NCI-H748 treated with DMSO at 0.1 percent for 48 hours (cell line): ENCODE measurements at regions not wholly inside any gene's neighbourhood (a gene's known extent, or its start where the extent isn't known, plus 50 kb on each side); places are given as distances from the start of the nearest gene placed in this dataset.

ENCODE experiments used
- DNase-seq: peaks from one replicate; lab custom pipeline; 2025; lab: John Stamatoyannopoulos, UW

- no peak for DNase-seq
Measured at GRCh38 chr18:78742218-78742745, 237.3 kb upstream of the SALL3 start.

DNA sequence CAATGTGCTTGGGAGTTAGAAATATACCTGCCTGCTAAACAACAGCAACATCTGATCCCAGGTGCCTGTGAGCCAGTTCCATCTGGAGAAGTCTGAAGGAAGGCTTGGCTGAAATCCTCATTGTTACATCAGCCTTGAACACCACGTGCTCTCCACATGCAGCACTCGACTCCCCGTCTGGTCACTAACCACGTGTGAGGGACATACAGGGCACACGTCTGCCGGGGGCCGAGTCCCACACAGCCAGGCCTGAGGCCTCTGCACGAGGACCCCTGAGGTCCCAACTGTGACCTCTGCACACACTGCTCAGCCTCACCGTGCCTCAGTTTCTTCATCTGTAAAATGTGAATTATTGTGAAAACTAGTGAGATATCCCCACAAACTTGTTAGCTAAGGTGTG, 236.5 kb upstream of the SALL3 start:
- DNase-seq: no peak

DNA sequence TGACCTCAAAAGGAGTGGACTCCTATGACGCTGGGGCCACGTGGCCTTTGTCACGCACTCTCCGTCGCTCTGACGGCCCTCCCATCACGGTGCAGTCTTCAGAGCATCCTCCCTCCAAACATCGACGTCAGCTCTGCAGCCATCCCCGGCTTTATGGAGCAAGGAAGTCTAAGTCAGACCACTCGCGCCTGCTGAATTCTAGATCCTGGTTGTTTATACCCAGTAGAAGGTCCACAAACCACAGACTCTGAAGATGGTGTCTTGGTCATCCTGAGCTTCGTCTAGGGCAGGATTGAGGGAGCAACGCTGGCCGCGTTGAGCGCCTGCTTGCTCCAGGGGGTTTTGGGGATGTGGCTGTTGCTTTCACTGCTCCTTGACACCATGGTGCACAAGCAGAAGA, 228.0 kb upstream of the SALL3 start:
- DNase-seq: no peak

DNA sequence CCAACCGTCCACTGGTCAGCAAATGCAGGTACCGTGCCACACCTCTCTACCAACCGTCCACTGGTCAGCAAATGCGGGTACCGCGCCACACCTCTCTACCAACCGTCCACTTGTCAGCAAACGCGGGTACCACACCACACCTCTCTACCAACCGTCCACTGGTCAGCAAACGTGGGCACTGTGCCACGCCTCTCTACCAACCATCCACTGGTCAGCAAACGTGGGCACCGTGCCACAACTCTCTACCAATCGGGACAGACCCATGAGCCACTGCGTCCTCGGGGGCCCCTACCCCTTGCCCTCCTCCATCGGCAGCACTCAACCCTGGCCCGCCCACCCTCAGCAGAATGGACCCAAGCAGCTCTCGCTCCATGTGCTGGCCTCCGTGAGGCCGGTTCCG, 226.4 kb upstream of the SALL3 start:
- DNase-seq: no peak

- no peak for DNase-seq
Measured at GRCh38 chr18:78754311-78755043, 225.1 kb upstream of the SALL3 start.

GRCh38 chr18:78757014-78757413, 222.6 kb upstream of the SALL3 start:
- DNase-seq: no peak

DNA sequence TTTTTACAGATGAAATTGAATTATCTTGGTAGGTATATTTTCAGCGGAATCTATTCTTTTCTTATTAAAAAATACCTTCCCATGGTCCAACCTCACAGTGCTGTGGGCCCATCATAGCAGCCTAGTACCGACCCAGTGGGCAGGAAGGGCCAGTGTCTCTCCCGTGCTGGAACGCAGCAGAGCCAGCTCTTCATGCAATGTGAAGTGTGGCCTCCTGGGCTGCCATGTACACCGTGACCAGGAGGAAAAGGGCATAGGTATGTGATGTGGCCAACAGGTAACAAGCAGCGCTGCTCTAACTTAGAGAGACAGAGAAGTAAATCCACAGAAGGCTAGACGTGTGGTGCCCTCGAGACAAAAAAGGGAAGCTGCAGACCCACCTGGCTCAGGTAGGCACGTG, 221.1 kb upstream of the SALL3 start:
- no peak for DNase-seq

- no peak for DNase-seq
Measured at GRCh38 chr18:78762753-78763152, 216.9 kb upstream of the SALL3 start.

DNA sequence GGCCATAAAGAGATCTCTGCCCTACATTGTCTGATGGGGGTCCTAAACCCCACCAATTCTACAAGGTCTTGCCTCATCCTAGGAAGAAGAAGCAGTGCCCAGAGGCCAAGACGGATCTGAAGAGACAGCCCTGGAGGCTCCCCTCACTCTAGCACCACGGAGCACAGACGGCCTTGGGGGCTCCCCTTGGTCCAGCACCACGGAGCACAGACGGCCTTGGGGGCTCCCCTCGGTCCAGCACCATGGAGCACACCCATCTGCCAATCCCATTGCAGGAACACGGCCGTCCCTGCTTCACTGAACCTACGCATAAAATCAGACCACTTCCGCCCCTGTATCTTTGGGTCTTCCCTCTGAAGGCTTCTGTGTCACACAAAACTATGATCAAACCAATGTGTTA, 215.1 kb upstream of the SALL3 start:
- DNase-seq: no peak

GRCh38 chr18:78765142-78765541, 214.5 kb upstream of the SALL3 start:
- no peak for DNase-seq

DNA sequence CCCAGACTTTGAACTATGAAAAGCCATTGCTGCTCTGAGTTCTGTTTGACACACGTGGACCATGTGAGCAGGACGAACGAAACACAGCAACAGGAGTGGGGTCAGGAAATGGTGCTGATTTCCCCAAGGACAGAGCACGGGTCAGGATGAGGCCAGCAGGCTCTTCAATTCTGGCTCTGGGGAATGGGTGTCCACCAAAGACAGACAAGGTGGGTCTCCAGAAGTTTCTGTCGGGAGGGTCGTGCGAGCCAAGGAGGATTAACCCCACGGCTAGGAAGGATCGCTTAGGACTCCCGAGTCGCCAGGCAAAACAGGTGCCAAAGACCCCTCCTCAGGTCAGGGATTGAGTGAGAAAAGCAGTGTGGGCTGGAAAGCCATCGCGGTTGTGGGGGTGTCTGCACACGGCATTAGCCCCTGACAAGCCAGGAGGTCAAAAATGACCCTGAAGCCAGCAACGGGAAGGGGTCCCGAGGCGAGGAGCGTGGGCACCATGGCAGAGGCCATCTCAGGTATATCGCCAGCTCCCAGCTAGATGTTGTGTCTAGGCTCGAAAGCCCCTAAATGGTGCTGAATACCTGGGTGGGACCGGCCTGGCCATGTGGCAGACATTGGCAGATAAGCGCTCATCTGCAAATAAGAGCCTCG, 213.9 kb upstream of the SALL3 start:
- DNase-seq: no peak

DNA sequence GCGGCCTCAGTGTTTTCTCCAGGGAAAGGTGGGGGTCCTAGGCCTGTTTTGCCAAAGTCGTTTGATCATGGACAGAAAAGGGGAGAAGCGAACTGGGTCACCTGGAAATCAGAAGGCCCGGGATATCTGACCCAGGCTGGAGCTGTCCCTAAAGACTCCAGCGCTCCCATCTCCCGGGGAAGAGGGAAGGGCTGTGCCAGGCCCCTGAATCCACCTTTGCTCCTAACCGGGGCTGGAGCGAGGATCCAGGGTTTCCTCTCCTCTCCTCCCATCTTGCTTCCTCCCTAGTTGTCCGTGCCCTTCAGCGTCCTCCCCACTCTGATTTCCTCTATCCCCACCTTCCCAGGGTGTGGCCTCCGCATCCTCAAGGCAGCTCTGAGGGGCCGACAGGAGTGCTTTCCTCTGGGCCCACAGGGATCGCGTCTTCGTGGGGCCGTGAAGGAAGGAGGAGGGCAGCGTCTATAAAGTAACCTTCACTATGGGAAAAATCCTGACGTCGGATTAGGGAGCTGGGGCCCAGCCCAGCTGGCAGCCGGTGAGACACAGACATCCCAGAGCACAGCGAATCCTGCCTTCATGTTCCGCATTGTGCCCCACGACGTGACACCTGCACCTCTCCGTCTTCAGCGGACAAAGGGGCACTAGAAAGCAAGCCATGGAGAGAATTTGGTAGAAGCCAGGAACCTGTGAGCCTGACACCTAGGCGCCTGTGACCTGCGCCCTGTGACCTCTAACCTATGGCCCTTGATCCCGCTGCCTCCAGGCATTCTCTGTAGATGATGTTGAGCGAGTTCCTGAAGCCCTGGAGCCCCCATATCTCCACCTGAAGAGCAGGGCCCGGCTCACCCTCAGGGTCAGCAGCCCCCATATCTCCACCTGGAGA, 212.7 kb upstream of the SALL3 start:
- no peak for DNase-seq

- DNase-seq: no peak
Measured at GRCh38 chr18:78767648-78768071, 212.0 kb upstream of the SALL3 start.

- DNase-seq: no peak
Measured at GRCh38 chr18:78768221-78768620, 211.4 kb upstream of the SALL3 start.

DNA sequence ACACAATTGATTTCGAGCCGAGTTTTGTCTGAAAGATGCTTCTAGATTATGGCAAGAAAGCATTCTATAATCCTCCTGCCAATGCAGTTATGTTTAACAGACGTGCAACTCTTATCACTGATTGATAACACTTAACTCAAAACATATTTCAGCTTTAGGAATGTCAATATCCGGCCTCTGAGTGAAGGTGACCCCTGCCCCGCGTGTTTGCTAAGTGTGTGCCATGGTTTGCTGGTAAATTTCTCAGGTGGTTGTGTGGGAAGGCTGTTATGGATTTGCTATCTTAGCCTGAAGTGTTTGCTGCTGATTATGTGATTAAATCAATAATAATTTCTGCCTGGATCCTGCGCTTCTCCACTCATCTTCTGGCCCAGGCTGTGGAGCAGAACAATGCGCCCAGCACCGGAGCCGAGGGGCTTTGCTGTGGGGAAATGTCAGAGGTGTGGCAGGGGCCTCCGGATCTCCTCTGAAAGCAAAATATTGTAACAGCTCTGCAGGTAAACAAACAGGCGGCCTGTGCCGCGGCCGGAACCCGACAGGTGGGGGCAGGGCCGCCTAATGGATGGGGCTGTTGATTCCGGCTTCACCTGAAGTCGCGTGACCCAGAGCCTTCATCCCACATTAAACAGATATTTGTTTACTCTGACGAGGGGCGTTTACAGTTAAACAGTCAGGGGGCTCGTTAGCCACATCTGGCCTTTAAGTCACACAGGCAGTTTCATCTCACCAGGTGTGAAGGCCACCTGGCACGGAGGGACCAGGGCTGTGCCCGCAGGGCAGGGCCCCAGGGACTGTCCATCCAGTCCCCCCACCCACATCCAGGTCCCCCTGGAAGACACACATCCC, 210.7 kb upstream of the SALL3 start:
- DNase-seq: peak; percentile 91

- DNase-seq: peak; percentile 87
Measured at GRCh38 chr18:78769502-78770105, 210.0 kb upstream of the SALL3 start.

DNA sequence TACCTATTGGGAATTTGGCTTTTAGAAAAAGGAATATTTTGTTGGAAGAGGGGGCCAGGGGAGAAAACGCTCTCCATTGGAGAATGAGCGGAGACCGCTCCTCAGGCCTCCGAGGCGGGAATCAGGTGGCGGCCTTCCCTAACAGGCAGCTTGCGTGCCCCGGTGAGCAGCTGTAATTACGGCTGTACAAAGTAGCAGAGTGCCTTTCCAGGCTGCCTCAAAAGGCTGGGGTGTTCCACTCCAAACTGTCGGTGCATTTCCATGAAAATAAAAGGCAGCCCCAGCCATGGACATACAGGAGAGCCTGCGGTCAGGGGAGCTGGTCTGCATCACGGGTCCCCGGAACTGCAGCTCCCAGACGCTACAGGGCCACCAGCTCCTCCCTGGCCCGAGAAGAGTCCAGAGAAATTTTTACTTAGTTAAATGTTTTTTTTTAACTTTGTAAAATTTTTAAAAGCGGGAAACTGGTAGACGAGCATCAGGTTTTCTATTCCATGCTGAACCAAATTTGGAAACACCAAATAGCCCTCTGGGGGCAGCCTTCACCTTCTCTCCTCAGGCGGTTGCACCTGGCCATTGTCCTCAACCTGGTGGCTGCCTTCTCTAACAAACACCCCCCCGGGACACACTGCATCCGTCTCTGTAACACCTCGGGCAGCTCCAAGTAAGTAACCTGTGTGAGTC, 209.3 kb upstream of the SALL3 start:
- DNase-seq: peak; percentile 23

DNA sequence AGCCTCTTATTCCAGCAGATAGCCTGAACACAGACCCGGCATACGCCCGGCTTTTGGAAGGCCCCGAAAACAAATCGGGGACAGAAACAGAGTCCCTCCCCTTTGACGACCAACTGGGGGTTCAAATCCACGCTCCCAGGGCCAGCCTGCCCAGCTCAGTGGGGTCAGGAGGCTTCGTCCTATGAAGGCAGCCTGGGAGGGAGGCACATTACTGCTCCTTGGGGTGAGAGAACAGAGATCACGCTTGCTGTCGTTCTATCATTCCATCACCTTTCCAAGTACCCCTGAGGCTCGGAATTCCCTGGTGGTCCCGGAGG, 208.8 kb upstream of the SALL3 start:
- no peak for DNase-seq

DNA sequence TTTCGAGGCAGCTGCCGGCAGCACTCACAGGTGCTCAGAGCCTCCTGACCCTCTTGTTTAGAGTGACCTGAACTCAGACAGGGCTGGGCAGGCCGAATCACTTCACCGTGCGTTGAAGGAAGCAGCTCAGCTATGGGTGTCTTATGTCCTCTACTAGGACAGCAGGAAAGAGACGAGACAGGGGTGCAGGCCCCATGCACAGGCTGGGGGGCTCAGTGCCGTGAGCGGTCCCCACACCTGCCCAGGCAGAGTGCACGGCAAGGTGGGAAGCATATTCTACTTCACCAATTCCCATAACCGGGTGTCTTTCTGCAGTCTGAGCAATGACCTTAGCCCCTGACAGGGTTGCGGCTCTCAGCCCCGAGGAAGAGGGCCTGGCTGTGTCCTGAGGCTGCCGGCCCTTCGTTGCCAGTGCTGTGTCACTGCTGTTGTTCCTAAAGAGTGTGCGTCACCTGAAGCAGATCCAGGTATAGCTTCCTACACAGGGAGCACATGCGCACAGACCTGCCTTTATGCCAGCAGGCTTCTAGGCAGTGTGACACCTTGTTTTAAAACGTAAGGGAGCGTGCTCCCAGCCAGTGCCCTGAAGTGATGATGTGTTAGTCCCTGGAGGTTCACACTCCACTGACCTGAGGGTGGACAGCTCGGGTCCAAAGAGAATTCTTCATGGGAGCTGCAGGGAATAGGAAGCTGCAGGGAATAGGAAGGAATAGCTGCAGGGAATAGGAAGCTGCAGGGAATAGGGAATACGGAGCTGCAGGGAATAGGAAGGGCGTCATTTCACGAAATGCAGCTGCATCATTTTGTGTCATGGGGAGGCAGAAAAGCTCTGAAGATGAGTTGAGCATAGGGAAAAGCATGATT, 207.9 kb upstream of the SALL3 start:
- DNase-seq: no peak
